ENCODE measurements at regions not wholly inside any gene's neighbourhood (a gene's known extent, or its start where the extent isn't known, plus 50 kb on each side); places are given as distances from the start of the nearest gene placed in this dataset.

DNA sequence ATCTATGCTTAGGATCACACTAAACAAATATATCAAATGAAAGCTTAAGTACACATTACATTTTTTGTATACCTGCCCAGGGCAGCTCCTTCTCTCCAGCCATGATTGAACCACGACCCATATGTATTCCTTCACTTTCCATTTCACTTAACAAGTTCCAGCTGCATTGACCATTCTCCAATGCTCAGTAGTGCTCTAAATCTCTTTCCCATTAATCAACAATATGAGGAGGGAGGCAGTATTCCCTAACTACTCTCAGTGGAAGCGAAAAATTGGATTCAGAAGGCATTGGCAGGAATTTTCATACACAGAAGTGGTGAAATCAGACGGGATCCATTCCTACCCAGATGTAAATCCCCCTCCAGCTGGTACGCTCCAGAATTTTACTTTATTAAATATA is 372.0 kb upstream of the LUZP2 start:
- intact Hi-C loops (cut with DNase I): no loop called here
- 62% methylated on average over 4 of the region's 4 CpGs for WGBS (ENCODE audit: insufficient coverage, low coverage, low lambda C conversion rate, missing lambda C conversion rate)

DNA sequence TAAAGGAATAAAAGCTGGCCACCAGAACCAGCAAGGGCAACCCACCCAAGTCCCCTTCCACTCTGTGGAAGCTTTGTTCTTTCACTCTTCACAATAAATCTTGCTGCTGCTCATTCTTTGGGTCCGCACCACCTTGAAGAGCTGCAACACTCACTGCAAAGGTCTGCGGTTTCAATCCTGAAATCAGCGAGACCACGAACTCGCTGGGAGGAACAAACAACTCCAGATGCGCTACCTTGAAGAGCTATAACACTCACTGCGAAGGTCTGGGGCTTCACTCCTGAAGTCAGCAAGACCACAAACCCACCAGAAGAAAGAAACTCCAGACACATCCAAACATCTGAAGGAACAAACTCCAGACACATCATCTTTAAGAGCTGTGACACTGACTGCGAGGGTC is 365.2 kb upstream of the LUZP2 start:
- WGBS (ENCODE audit: insufficient coverage, low coverage, low lambda C conversion rate, missing lambda C conversion rate): 72% methylated on average over 6 of the region's 8 CpGs
- intact Hi-C loops (cut with DNase I): no loop called here

More for the DNA sequence above, 372.0 kb upstream of the LUZP2 start:
- H3K9me3 ChIP-seq: no peaks in the 10 kb centered on the region
- ATAC-seq (no peak), DNase-seq (no peak)
- no peaks in the 10 kb centered on the region for H3K4me1 ChIP-seq
- H3K27me3 ChIP-seq: no peaks in the 10 kb centered on the region
- no peaks in the 10 kb centered on the region for H3K36me3 ChIP-seq
- TF ChIP-seq, protein P1, sequence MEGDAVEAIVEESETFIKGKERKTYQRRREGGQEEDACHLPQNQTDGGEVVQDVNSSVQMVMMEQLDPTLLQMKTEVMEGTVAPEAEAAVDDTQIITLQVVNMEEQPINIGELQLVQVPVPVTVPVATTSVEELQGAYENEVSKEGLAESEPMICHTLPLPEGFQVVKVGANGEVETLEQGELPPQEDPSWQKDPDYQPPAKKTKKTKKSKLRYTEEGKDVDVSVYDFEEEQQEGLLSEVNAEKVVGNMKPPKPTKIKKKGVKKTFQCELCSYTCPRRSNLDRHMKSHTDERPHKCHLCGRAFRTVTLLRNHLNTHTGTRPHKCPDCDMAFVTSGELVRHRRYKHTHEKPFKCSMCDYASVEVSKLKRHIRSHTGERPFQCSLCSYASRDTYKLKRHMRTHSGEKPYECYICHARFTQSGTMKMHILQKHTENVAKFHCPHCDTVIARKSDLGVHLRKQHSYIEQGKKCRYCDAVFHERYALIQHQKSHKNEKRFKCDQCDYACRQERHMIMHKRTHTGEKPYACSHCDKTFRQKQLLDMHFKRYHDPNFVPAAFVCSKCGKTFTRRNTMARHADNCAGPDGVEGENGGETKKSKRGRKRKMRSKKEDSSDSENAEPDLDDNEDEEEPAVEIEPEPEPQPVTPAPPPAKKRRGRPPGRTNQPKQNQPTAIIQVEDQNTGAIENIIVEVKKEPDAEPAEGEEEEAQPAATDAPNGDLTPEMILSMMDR (IDR thresholded peaks at IDR 0.05): no peak
- TF ChIP-seq POLR2A (IDR thresholded peaks at IDR 0.05): no peak
- H3K27ac ChIP-seq: no peak overlapping the region
- H3K4me3 ChIP-seq: no peak overlapping the region

DNA sequence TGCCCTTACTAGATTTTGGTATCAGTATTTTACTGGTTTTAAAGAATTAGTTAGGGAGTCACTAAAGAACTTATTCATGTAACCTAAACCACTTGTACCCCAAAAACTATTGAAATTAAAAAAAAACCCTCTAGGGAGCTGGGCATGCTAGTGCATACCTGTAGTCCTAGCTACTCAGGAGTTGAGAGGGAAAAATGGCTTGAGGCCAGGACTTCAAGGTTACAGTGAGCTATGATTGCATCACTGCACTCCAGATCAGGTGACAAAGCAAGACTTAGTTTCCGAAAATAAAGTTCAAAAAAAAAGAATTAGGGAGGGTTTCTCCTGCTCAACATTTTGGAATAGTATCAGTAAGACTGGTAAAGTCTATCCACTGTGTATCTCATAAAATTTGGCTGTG is 364.4 kb upstream of the LUZP2 start:
- no peak for DNase-seq
- TF ChIP-seq, protein P1 (IDR thresholded peaks at IDR 0.05): no peak
- no peak for TF ChIP-seq POLR2A (IDR thresholded peaks at IDR 0.05)
- 27% methylated on average over 1 of the region's 1 CpG for WGBS (ENCODE audit: insufficient coverage, low coverage, low lambda C conversion rate, missing lambda C conversion rate)
- Histone ChIP-seq H3K36me3 (no peaks in the 10 kb centered on the region), H3K4me3 (no peak overlapping the region), H3K4me1 (no peaks in the 10 kb centered on the region), H3K9me3 (no peaks in the 10 kb centered on the region), H3K27ac (no peak overlapping the region), H3K27me3 (no peaks in the 10 kb centered on the region)
- ATAC-seq: no peak
- intact Hi-C loops (cut with DNase I): no loop called here

More for the DNA sequence above, 365.2 kb upstream of the LUZP2 start:
- DNase-seq (no peak), ATAC-seq (no peak)
- Histone ChIP-seq H3K4me1 (no peaks in the 10 kb centered on the region), H3K36me3 (no peaks in the 10 kb centered on the region), H3K27me3 (no peaks in the 10 kb centered on the region), H3K4me3 (no peak overlapping the region), H3K27ac (no peak overlapping the region), H3K9me3 (no peaks in the 10 kb centered on the region)
- TF ChIP-seq POLR2A (IDR thresholded peaks at IDR 0.05): no peak
- TF ChIP-seq, protein P1 (IDR thresholded peaks at IDR 0.05): no peak

DNA sequence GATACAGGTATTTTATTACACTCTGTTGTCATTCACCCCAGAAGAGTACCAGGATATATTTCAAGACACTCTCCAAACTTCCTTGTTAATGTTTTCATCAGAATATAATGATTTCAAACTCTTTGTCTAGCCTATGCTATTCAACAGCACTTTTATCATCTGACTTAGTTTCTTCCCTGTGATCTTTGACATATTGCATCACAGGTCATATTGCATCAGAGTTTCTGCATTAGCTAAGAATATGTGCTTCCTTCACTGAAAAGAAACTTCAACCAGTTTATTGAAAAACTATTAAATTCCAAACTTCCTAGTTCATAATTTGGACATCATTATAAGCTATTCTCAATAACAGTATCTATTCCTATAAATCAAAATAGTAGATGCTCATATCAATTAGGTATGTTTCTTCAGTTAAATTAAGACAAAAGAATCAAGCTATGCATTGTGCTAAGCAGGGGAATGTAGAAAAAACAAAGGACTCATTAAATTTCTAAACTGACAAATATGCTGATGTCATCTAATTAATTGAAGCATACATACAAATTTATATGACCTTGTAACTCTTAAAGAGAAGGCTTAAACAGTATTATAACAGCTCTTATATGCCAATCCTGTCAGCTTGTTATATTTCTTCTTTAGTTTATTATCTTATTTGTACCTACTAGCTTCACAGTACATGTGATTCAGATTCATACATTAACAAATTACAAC is 361.8 kb upstream of the LUZP2 start:
- DNase-seq: no peak
- no peak overlapping the region for H3K27ac ChIP-seq
- no peaks in the 10 kb centered on the region for H3K9me3 ChIP-seq
- peak in 1 of 4 donors; percentile 51 for ATAC-seq
- H3K27me3 ChIP-seq: no peaks in the 10 kb centered on the region
- H3K4me1 ChIP-seq: no peaks in the 10 kb centered on the region
- TF ChIP-seq, protein P1 (IDR thresholded peaks at IDR 0.05): no peak
- intact Hi-C loops (cut with DNase I): no loop called here
- H3K4me3 ChIP-seq: no peak overlapping the region
- no peaks in the 10 kb centered on the region for H3K36me3 ChIP-seq

DNA sequence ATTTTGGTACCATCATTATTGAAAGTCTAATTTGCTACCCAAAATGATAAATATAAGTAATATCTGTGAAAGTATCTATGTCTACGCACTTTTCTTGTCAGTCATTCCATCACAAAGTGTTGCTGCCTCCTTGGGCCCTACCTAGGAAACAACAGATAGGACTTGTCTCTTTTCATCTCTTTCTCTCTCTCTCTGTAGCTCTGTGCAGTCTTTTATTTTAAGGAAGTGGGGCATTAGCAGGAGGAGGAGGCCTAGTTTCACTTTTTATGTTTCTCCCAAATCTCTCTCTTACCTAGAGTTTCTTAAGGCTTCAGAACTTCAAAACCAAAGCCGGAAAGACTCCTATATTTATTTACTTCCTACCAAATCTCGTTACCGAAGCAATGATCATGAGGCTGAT is 354.8 kb upstream of the LUZP2 start:
- DNase-seq: no peak
- WGBS (ENCODE audit: insufficient coverage, low coverage, low lambda C conversion rate, missing lambda C conversion rate): 66% methylated on average over 4 of the region's 4 CpGs

More for the DNA sequence above, 354.8 kb upstream of the LUZP2 start:
- Histone ChIP-seq H3K36me3 (no peaks in the 10 kb centered on the region), H3K27me3 (no peaks in the 10 kb centered on the region), H3K27ac (no peak overlapping the region), H3K9me3 (no peaks in the 10 kb centered on the region), H3K4me3 (no peak overlapping the region), H3K4me1 (no peaks in the 10 kb centered on the region)
- intact Hi-C loops (cut with DNase I): no loop called here
- TF ChIP-seq POLR2A (IDR thresholded peaks at IDR 0.05): no peak
- TF ChIP-seq, protein P1 (IDR thresholded peaks at IDR 0.05): no peak
- ATAC-seq: no peak
